ENCODE measurements at regions not wholly inside any gene's neighbourhood (a gene's known extent, or its start where the extent isn't known, plus 50 kb on each side); places are given as distances from the start of the nearest gene placed in this dataset.

DNA sequence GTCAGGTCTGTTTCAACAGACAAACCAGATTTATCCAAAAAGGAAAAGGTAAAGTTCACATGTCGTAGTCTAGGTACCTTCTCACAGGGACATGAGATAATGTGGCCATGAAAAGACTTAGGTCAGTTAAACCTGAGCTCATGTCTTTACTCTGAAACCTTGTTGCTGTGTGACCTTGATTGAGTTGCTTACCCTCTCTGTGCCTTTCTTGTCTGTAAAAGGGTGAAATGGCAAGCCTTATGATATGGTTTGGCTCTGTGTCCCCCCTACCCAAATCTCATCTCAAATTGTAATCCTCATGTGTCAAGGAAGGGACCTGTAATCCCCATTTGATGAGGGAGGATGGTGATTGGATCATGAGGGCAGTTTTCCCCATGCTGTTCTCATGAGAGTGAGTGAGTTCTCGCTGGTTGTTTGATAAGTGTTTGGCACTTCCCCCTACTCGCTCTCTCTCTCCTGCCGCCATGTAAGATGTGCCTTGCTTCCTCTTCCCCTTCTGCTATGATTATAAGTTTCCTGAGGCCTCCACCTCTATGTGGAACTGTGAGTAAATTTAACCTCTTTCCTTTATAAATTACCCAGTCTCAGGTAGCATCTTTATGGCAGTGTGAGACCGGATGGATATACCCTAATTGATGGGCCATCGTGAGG is 299.8 kb downstream of the ADGRD1 start:
- no peak overlapping the region for H3K4me3 ChIP-seq (ENCODE audit: low read length)
- no peak overlapping the region for H4K5ac ChIP-seq (ENCODE audit: low read length)
- no peak for DNase-seq
- H3K18ac ChIP-seq (ENCODE audit: low read length): no peak overlapping the region
- H4K8ac ChIP-seq (ENCODE audit: low read depth, low read length): no peak overlapping the region
- H2BK15ac ChIP-seq (replicated peaks; ENCODE audit: low read depth): no peak overlapping the region
- H3K79me2 ChIP-seq (ENCODE audit: control insufficient read depth, insufficient read depth, low read length): no peaks in the 10 kb centered on the region
- H3K27me3 ChIP-seq (ENCODE audit: insufficient read depth, low read length, poor library complexity): no peaks in the 10 kb centered on the region
- H3K27ac ChIP-seq (ENCODE audit: low read depth, low read length): no peak overlapping the region
- no peak overlapping the region for H3K4ac ChIP-seq (ENCODE audit: low read depth, low read length)
- no peaks in the 10 kb centered on the region for H3K4me1 ChIP-seq (ENCODE audit: control insufficient read depth, low read depth, low read length)
- no peaks in the 10 kb centered on the region for H3K36me3 ChIP-seq (ENCODE audit: control insufficient read depth, insufficient read depth, low read length)
- no peaks in the 10 kb centered on the region for H3K79me1 ChIP-seq (ENCODE audit: low read length)
- no peak overlapping the region for H2BK5ac ChIP-seq (ENCODE audit: low read length)
- no peak overlapping the region for H3K56ac ChIP-seq (ENCODE audit: low read length)
- no peak overlapping the region for H2BK120ac ChIP-seq (ENCODE audit: low read depth, low read length)
- no peak overlapping the region for H3K9ac ChIP-seq (ENCODE audit: low read length)
- no peak overlapping the region for H2AK5ac ChIP-seq (ENCODE audit: low read length)
- no CpG with 5 or more reads among the region's 6 CpGs for WGBS (ENCODE audit: extremely low coverage, insufficient coverage, low lambda C conversion rate)
- H3K4me2 ChIP-seq (ENCODE audit: low read length): no peak overlapping the region
- H3K23ac ChIP-seq (ENCODE audit: low read length): no peak overlapping the region

GRCh38 chr12:131254374-131254773 is 300.7 kb downstream of the ADGRD1 start:
- no peak for DNase-seq
- Histone ChIP-seq H3K4me3 (ENCODE audit: low read length) (no peak overlapping the region), H3K4me1 (ENCODE audit: control insufficient read depth, low read depth, low read length) (no peaks in the 10 kb centered on the region), H3K79me2 (ENCODE audit: control insufficient read depth, insufficient read depth, low read length) (no peaks in the 10 kb centered on the region), H2BK5ac (ENCODE audit: low read length) (no peak overlapping the region), H3K4ac (ENCODE audit: low read depth, low read length) (no peak overlapping the region), H3K36me3 (ENCODE audit: control insufficient read depth, insufficient read depth, low read length) (no peaks in the 10 kb centered on the region), H3K79me1 (ENCODE audit: low read length) (no peaks in the 10 kb centered on the region), H3K27me3 (ENCODE audit: insufficient read depth, low read length, poor library complexity) (no peaks in the 10 kb centered on the region), H2BK120ac (ENCODE audit: low read depth, low read length) (no peak overlapping the region), H3K23ac (ENCODE audit: low read length) (no peak overlapping the region), H4K5ac (ENCODE audit: low read length) (no peak overlapping the region), H3K56ac (ENCODE audit: low read length) (no peak overlapping the region), H2AK5ac (ENCODE audit: low read length) (no peak overlapping the region), H3K9ac (ENCODE audit: low read length) (no peak overlapping the region), H4K8ac (ENCODE audit: low read depth, low read length) (no peak overlapping the region), H3K27ac (ENCODE audit: low read depth, low read length) (no peak overlapping the region), H3K18ac (ENCODE audit: low read length) (no peak overlapping the region), H3K4me2 (ENCODE audit: low read length) (no peak overlapping the region), H2BK15ac (replicated peaks; ENCODE audit: low read depth) (no peak overlapping the region)
- no CpG with 5 or more reads among the region's 2 CpGs for WGBS (ENCODE audit: extremely low coverage, insufficient coverage, low lambda C conversion rate)

DNA sequence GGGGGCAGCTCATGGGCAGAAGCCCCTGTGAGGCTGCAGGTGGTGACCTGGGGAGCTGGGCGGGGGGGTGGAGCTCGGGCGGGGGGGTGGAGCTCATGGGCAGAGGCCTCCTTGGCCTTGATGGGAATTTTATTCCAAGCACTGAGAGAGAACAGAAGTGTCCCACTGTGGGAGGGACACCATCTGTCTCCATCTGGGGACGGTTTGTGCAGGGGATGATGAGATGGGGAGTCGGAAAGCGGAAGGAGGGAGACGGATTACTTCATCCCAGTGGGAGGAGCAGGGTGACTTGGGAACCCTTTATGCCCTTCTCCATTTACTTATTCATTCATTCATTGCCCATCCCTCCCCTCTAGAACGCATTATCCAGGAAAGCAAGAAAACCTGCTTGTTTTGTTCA is 304.7 kb downstream of the ADGRD1 start:
- H3K9ac ChIP-seq (ENCODE audit: low read length): no peak overlapping the region
- H3K4me2 ChIP-seq (ENCODE audit: low read length): no peak overlapping the region
- H3K4me3 ChIP-seq (ENCODE audit: low read length): no peak overlapping the region
- no peaks in the 10 kb centered on the region for H3K4me1 ChIP-seq (ENCODE audit: control insufficient read depth, low read depth, low read length)
- no peak overlapping the region for H4K5ac ChIP-seq (ENCODE audit: low read length)
- no peak overlapping the region for H3K27ac ChIP-seq (ENCODE audit: low read depth, low read length)
- H2BK120ac ChIP-seq (ENCODE audit: low read depth, low read length): no peak overlapping the region
- no peaks in the 10 kb centered on the region for H3K36me3 ChIP-seq (ENCODE audit: control insufficient read depth, insufficient read depth, low read length)
- no peak overlapping the region for H3K56ac ChIP-seq (ENCODE audit: low read length)
- DNase-seq: no peak
- H3K79me1 ChIP-seq (ENCODE audit: low read length): no peaks in the 10 kb centered on the region
- H2BK5ac ChIP-seq (ENCODE audit: low read length): no peak overlapping the region
- H3K79me2 ChIP-seq (ENCODE audit: control insufficient read depth, insufficient read depth, low read length): no peaks in the 10 kb centered on the region
- no peaks in the 10 kb centered on the region for H3K27me3 ChIP-seq (ENCODE audit: insufficient read depth, low read length, poor library complexity)
- WGBS (ENCODE audit: extremely low coverage, insufficient coverage, low lambda C conversion rate): no CpG with 5 or more reads among the region's 8 CpGs
- no peak overlapping the region for H4K8ac ChIP-seq (ENCODE audit: low read depth, low read length)
- no peak overlapping the region for H2BK15ac ChIP-seq (replicated peaks; ENCODE audit: low read depth)
- no peak overlapping the region for H3K23ac ChIP-seq (ENCODE audit: low read length)
- no peak overlapping the region for H2AK5ac ChIP-seq (ENCODE audit: low read length)
- H3K4ac ChIP-seq (ENCODE audit: low read depth, low read length): no peak overlapping the region
- no peak overlapping the region for H3K18ac ChIP-seq (ENCODE audit: low read length)

GRCh38 chr12:131260251-131260905 is 306.7 kb downstream of the ADGRD1 start:
- no peak overlapping the region for H3K4me3 ChIP-seq (ENCODE audit: low read length)
- no peak overlapping the region for H4K8ac ChIP-seq (ENCODE audit: low read depth, low read length)
- H2BK5ac ChIP-seq (ENCODE audit: low read length): no peak overlapping the region
- no peak overlapping the region for H2BK15ac ChIP-seq (replicated peaks; ENCODE audit: low read depth)
- H3K4ac ChIP-seq (ENCODE audit: low read depth, low read length): no peak overlapping the region
- no peak overlapping the region for H3K4me2 ChIP-seq (ENCODE audit: low read length)
- H3K79me2 ChIP-seq (ENCODE audit: control insufficient read depth, insufficient read depth, low read length): no peaks in the 10 kb centered on the region
- H2AK5ac ChIP-seq (ENCODE audit: low read length): no peak overlapping the region
- no peak overlapping the region for H4K5ac ChIP-seq (ENCODE audit: low read length)
- H3K18ac ChIP-seq (ENCODE audit: low read length): no peak overlapping the region
- no peak overlapping the region for H3K27ac ChIP-seq (ENCODE audit: low read depth, low read length)
- no peak overlapping the region for H3K56ac ChIP-seq (ENCODE audit: low read length)
- no peak overlapping the region for H3K9ac ChIP-seq (ENCODE audit: low read length)
- H3K79me1 ChIP-seq (ENCODE audit: low read length): no peaks in the 10 kb centered on the region
- no peaks in the 10 kb centered on the region for H3K36me3 ChIP-seq (ENCODE audit: control insufficient read depth, insufficient read depth, low read length)
- no peaks in the 10 kb centered on the region for H3K27me3 ChIP-seq (ENCODE audit: insufficient read depth, low read length, poor library complexity)
- WGBS (ENCODE audit: extremely low coverage, insufficient coverage, low lambda C conversion rate): no CpG with 5 or more reads among the region's 16 CpGs
- no peak overlapping the region for H2BK120ac ChIP-seq (ENCODE audit: low read depth, low read length)
- no peak overlapping the region for H3K23ac ChIP-seq (ENCODE audit: low read length)
- no peaks in the 10 kb centered on the region for H3K4me1 ChIP-seq (ENCODE audit: control insufficient read depth, low read depth, low read length)
- no peak for DNase-seq

DNA sequence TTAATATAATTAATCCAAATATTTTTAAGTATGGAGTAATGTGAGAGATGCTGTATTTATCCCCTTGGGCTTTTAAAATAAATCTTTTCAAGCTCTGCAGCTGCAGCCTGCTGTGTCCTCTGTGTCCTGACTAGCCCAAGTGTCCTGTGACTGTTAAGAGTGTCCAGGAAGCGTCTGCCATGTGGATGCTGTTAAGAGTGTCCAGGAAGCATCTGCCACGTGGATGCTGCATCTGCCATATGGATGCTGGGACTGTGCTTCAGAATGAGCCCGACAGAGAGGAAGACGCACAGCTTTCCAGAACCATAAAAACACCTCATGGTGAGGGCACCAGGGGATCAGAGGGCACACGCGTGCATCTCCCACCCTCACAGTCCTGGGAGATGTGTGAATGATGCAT is 307.2 kb downstream of the ADGRD1 start:
- Histone ChIP-seq H2BK120ac (ENCODE audit: low read depth, low read length) (no peak overlapping the region), H3K56ac (ENCODE audit: low read length) (no peak overlapping the region), H3K23ac (ENCODE audit: low read length) (no peak overlapping the region), H2BK5ac (ENCODE audit: low read length) (no peak overlapping the region), H3K79me1 (ENCODE audit: low read length) (no peaks in the 10 kb centered on the region), H3K79me2 (ENCODE audit: control insufficient read depth, insufficient read depth, low read length) (no peaks in the 10 kb centered on the region), H2AK5ac (ENCODE audit: low read length) (no peak overlapping the region), H2BK15ac (replicated peaks; ENCODE audit: low read depth) (no peak overlapping the region), H3K4me2 (ENCODE audit: low read length) (no peak overlapping the region), H3K4me1 (ENCODE audit: control insufficient read depth, low read depth, low read length) (no peaks in the 10 kb centered on the region), H3K27me3 (ENCODE audit: insufficient read depth, low read length, poor library complexity) (no peaks in the 10 kb centered on the region), H4K8ac (ENCODE audit: low read depth, low read length) (no peak overlapping the region), H3K4me3 (ENCODE audit: low read length) (no peak overlapping the region), H3K18ac (ENCODE audit: low read length) (no peak overlapping the region), H3K4ac (ENCODE audit: low read depth, low read length) (no peak overlapping the region), H3K27ac (ENCODE audit: low read depth, low read length) (no peak overlapping the region), H3K36me3 (ENCODE audit: control insufficient read depth, insufficient read depth, low read length) (no peaks in the 10 kb centered on the region), H3K9ac (ENCODE audit: low read length) (no peak overlapping the region), H4K5ac (ENCODE audit: low read length) (no peak overlapping the region)
- no peak for DNase-seq
- WGBS (ENCODE audit: extremely low coverage, insufficient coverage, low lambda C conversion rate): no CpG with 5 or more reads among the region's 6 CpGs

DNA sequence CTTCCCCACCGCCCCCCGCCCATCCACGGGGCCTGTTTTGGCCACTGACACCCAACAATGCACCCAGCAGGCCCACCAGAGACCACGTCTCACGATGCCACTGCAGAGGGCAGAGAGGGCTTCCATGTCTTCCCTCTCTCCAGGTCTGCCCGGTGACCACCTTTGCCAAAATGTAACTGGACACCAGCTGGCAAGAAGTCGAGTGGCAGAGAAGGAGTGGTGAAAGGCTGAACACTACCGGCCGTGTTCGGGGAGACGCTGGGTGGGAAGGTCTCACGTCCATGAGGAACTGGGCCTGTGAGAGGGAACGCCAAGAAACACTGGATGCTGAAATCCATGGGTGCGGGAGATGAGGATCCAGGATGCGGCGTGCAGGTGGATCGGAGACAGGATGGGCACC is 308.2 kb downstream of the ADGRD1 start:
- no CpG with 5 or more reads among the region's 17 CpGs for WGBS (ENCODE audit: extremely low coverage, insufficient coverage, low lambda C conversion rate)
- Histone ChIP-seq H3K56ac (ENCODE audit: low read length) (no peak overlapping the region), H3K4me1 (ENCODE audit: control insufficient read depth, low read depth, low read length) (no peaks in the 10 kb centered on the region), H3K27me3 (ENCODE audit: insufficient read depth, low read length, poor library complexity) (no peaks in the 10 kb centered on the region), H3K36me3 (ENCODE audit: control insufficient read depth, insufficient read depth, low read length) (no peaks in the 10 kb centered on the region), H4K8ac (ENCODE audit: low read depth, low read length) (no peak overlapping the region), H3K27ac (ENCODE audit: low read depth, low read length) (no peak overlapping the region), H2BK5ac (ENCODE audit: low read length) (no peak overlapping the region), H3K4me2 (ENCODE audit: low read length) (no peak overlapping the region), H3K4me3 (ENCODE audit: low read length) (no peak overlapping the region), H2BK120ac (ENCODE audit: low read depth, low read length) (no peak overlapping the region), H3K9ac (ENCODE audit: low read length) (no peak overlapping the region), H4K5ac (ENCODE audit: low read length) (no peak overlapping the region), H3K18ac (ENCODE audit: low read length) (no peak overlapping the region), H3K79me1 (ENCODE audit: low read length) (no peaks in the 10 kb centered on the region), H2AK5ac (ENCODE audit: low read length) (no peak overlapping the region), H2BK15ac (replicated peaks; ENCODE audit: low read depth) (no peak overlapping the region), H3K4ac (ENCODE audit: low read depth, low read length) (no peak overlapping the region), H3K23ac (ENCODE audit: low read length) (no peak overlapping the region), H3K79me2 (ENCODE audit: control insufficient read depth, insufficient read depth, low read length) (no peaks in the 10 kb centered on the region)
- no peak for DNase-seq

All from mesendoderm (in vitro differentiated cells).